ENCODE measurements at regions not wholly inside any gene's neighbourhood (a gene's known extent, or its start where the extent isn't known, plus 50 kb on each side); places are given as distances from the start of the nearest gene placed in this dataset.

GRCh38 chr5:63205976-63206375 lies 627.4 kb downstream of the LRRC70 start:
- CTCF ChIA-PET: no interaction called here
- POLR2A ChIA-PET: no interaction called here
- intact Hi-C loops (cut with micrococcal nuclease; ENCODE audit: unreplicated experiment): no loop called here

GRCh38 chr5:63201738-63202137 lies 623.1 kb downstream of the LRRC70 start:
- ATAC-seq (no peak), DNase-seq (ENCODE audit: low read depth, low spot score) (no peak), FAIRE-seq (no peak)
- no TSS peak for BruUV-seq (replicated peaks)
- Histone ChIP-seq H3K27me3 (replicated peaks in 1 of 2; ENCODE audit: control insufficient read depth in 2 of 2, insufficient read depth in 2 of 2, low read length in 1 of 2) (no peaks in the 10 kb centered on the region), H3K9ac (ENCODE audit: control insufficient read depth, insufficient read depth, low read length) (no peak overlapping the region), H4K20me1 (ENCODE audit: control insufficient read depth, insufficient read depth) (no peaks in the 10 kb centered on the region), H3K27ac (ENCODE audit: control insufficient read depth, insufficient read depth) (no peak overlapping the region), H3K4me1 (ENCODE audit: control insufficient read depth, insufficient read depth, low read length) (no peaks in the 10 kb centered on the region), H3K79me2 (ENCODE audit: control insufficient read depth, insufficient read depth, low read length) (no peaks in the 10 kb centered on the region), H3K9me3 (replicated peaks; ENCODE audit: control insufficient read depth, insufficient read depth, low read length) (no peaks in the 10 kb centered on the region), H2AFZ (ENCODE audit: control insufficient read depth, low read depth, low read length) (no peak overlapping the region), H3K4me2 (ENCODE audit: control insufficient read depth, insufficient read depth) (no peak overlapping the region), H3K4me3 (no peak overlapping the region), H3K36me3 (ENCODE audit: control insufficient read depth in 2 of 2, insufficient read depth in 2 of 2, low read length in 1 of 2) (no peaks in the 10 kb centered on the region)
- POLR2A ChIA-PET: no interaction called here
- CTCF ChIA-PET: no interaction called here
- in situ Hi-C loops (cut with MboI): no loop called here
- intact Hi-C loops (cut with micrococcal nuclease; ENCODE audit: unreplicated experiment): no loop called here
- SMC1A ChIA-PET (ENCODE audit: uncharacterized antibody, unreplicated experiment): no interaction called here
- RAD21 ChIA-PET (ENCODE audit: unreplicated experiment): no interaction called here
- TF ChIP-seq IRF3 (IDR thresholded peaks at IDR 0.05): no peak
- TF ChIP-seq CHD4 (IDR thresholded peaks at IDR 0.05): no peak
- no peak for TF ChIP-seq ELK1 (IDR thresholded peaks at IDR 0.05; ENCODE audit: low read depth, low read length)
- no peak for TF ChIP-seq SMAD1 (IDR thresholded peaks at IDR 0.05; ENCODE audit: low read depth, partially characterized antibody)
- no peak for TF ChIP-seq LARP7 (IDR thresholded peaks at IDR 0.05)
- TF ChIP-seq STAT3 (IDR thresholded peaks at IDR 0.05; ENCODE audit: low read depth, low read length): no peak
- 48% methylated on average over 2 of the region's 2 CpGs for WGBS (ENCODE audit: insufficient coverage, insufficient replicate concordance, low lambda C conversion rate, missing lambda C conversion rate)

More at GRCh38 chr5:63205976-63206375, 627.4 kb downstream of the LRRC70 start:
- Histone ChIP-seq H3K36me3 (ENCODE audit: control insufficient read depth in 2 of 2, insufficient read depth in 2 of 2, low read length in 1 of 2) (no peaks in the 10 kb centered on the region), H3K4me1 (ENCODE audit: control insufficient read depth, insufficient read depth, low read length) (no peaks in the 10 kb centered on the region), H3K4me3 (no peak overlapping the region), H4K20me1 (ENCODE audit: control insufficient read depth, insufficient read depth) (no peaks in the 10 kb centered on the region), H3K79me2 (ENCODE audit: control insufficient read depth, insufficient read depth, low read length) (no peaks in the 10 kb centered on the region), H3K27me3 (replicated peaks in 1 of 2; ENCODE audit: control insufficient read depth in 2 of 2, insufficient read depth in 2 of 2, low read length in 1 of 2) (no peaks in the 10 kb centered on the region), H3K9ac (ENCODE audit: control insufficient read depth, insufficient read depth, low read length) (no peak overlapping the region), H2AFZ (ENCODE audit: control insufficient read depth, low read depth, low read length) (no peak overlapping the region), H3K9me3 (replicated peaks; ENCODE audit: control insufficient read depth, insufficient read depth, low read length) (no peaks in the 10 kb centered on the region), H3K4me2 (ENCODE audit: control insufficient read depth, insufficient read depth) (no peak overlapping the region), H3K27ac (ENCODE audit: control insufficient read depth, insufficient read depth) (no peak overlapping the region)
- in situ Hi-C loops (cut with MboI): no loop called here
- TF ChIP-seq EGR1 (IDR thresholded peaks at IDR 0.05; ENCODE audit: borderline replicate concordance in 1 of 2, low read depth in 2 of 2, low read length in 2 of 2) (no peak), ELK1 (IDR thresholded peaks at IDR 0.05; ENCODE audit: low read depth, low read length) (no peak)
- no peak for ATAC-seq
- 14% methylated on average over 2 of the region's 2 CpGs for WGBS (ENCODE audit: insufficient coverage, insufficient replicate concordance, low lambda C conversion rate, missing lambda C conversion rate)
- no TSS peak for BruUV-seq (replicated peaks)
- no peak for DNase-seq (ENCODE audit: low read depth, low spot score)
- no peak for FAIRE-seq
- RAD21 ChIA-PET (ENCODE audit: unreplicated experiment): no interaction called here
- SMC1A ChIA-PET (ENCODE audit: uncharacterized antibody, unreplicated experiment): interaction anchor here (0.8 kb wide), 1 partner anchor 12 kb away, joined by 3 read pairs; no protein-coding TSS in a partner anchor

Data from GM12878 (cell line).